CD4-positive, alpha-beta memory T cell (primary cell): ENCODE measurements at regions not wholly inside any gene's neighbourhood (a gene's known extent, or its start where the extent isn't known, plus 50 kb on each side); places are given as distances from the start of the nearest gene placed in this dataset.
"Not testable (repeated sequence)": the region's sequence is repeated elsewhere in the genome, so short reads cannot be mapped to it uniquely, and the experiment has no call there.

Experiments used
- CTCF ChIA-PET: fragments of 350-600 bp; sonication (Branson Sonifier 250); formaldehyde crosslinking; loops from one replicate; lab custom pipeline; 2021; ENCODE audit warnings: inconsistent platforms; ENCODE audit not compliant: partially characterized antibody; lab: Charles Lee
- POLR2A ChIA-PET: fragments of 350-600 bp; sonication (Branson Sonifier 250); formaldehyde crosslinking; loops from one replicate; lab custom pipeline; 2021; ENCODE audit not compliant: partially characterized antibody; lab: Charles Lee
- DNase-seq, 5 donors: peaks; one replicate each; pipeline versions ENCODE4 v3.0.0 to v3.0.0-alpha.2; 2020 to 2022; ENCODE audit warnings: mixed read lengths in 1 of 5
- H3K27ac ChIP-seq: one replicate; pipeline ENCODE4 v1.7.0; 2013; ENCODE audit warnings: low read depth, low read length
- H3K27me3 ChIP-seq: 2 replicates; pipeline ENCODE4 v1.7.0; 2013; ENCODE audit warnings: mild to moderate bottlenecking, low read length, moderate library complexity; ENCODE audit not compliant: insufficient read depth
- H3K36me3 ChIP-seq: 2 replicates; pipeline ENCODE4 v1.7.0; 2013; ENCODE audit warnings: mild to moderate bottlenecking, low read length, moderate library complexity; ENCODE audit not compliant: insufficient read depth
- H3K4me1 ChIP-seq: 2 replicates; pipeline ENCODE4 v1.7.0; 2013; ENCODE audit warnings: mild to moderate bottlenecking, low read length, moderate library complexity; ENCODE audit not compliant: insufficient read depth
- H3K4me3 ChIP-seq, 2 donors: one replicate each; pipeline ENCODE4 v1.7.0; 2013; ENCODE audit warnings: low read length in 2 of 2, mild to moderate bottlenecking in 1 of 2
- H3K9me3 ChIP-seq, 2 donors: one replicate each; pipeline ENCODE4 v1.7.0; 2013; ENCODE audit warnings: low read length in 2 of 2, control low read depth in 1 of 2; ENCODE audit not compliant: control insufficient read depth in 1 of 2
- H3K27ac Mint-ChIP-seq, 7 donors: one replicate each; pipeline ENCODE4 v1.8.0; 2020 to 2021; ENCODE audit warnings: mixed read lengths in 7 of 7, mild to moderate bottlenecking in 6 of 7, inconsistent platforms in 3 of 7, moderate library complexity in 3 of 7
- H3K27me3 Mint-ChIP-seq, 2 donors: one replicate each; pipeline ENCODE4 v1.8.0; 2020 to 2021; ENCODE audit warnings: mixed read lengths in 2 of 2
- H3K36me3 Mint-ChIP-seq, 2 donors: one replicate each; pipeline ENCODE4 v1.8.0; 2020 to 2021; ENCODE audit warnings: mixed read lengths in 2 of 2, inconsistent platforms in 1 of 2, mild to moderate bottlenecking in 1 of 2
- H3K4me1 Mint-ChIP-seq, 4 donors: one replicate each; pipeline ENCODE4 v1.8.0; 2020 to 2021; ENCODE audit warnings: mixed read lengths in 4 of 4, mild to moderate bottlenecking in 1 of 4
- H3K4me3 Mint-ChIP-seq, 8 donors: one replicate each; pipeline ENCODE4 v1.8.0; 2020 to 2021; ENCODE audit warnings: mixed read lengths in 8 of 8, mild to moderate bottlenecking in 7 of 8, moderate library complexity in 6 of 8, inconsistent platforms in 3 of 8
- H3K9me3 Mint-ChIP-seq, 8 donors: one replicate each; pipeline ENCODE4 v1.8.0; 2020 to 2021; ENCODE audit warnings: mixed read lengths in 8 of 8, mild to moderate bottlenecking in 5 of 8, inconsistent platforms in 3 of 8, moderate library complexity in 1 of 8
- intact Hi-C: fragments of 100-400 bp; cut with micrococcal nuclease; formaldehyde crosslinking; loops from one replicate; pipeline ENCODE4 v1.15.1; 2023

DNA sequence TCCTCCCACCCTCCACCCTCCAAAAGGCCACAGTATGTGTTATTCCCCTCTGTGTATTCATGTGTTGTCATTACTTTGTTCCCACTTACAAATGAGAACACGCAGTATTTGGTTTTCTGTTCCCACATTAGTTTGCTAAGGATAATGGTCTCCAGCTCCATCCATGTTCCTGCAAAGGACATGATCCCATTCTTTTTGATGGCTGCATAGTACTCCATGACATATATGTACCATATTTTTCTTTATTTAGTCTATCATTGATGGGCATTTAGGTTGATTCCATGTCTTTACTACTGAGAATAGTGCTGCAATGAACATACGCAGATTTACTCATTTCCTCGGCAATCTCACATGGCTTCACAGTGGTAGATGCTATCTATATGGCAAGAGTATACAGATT lies 453.6 kb upstream of the CFAP20DC start:
- DNase-seq = no peak
- ChIA-PET POLR2A (no interaction called here), CTCF (no interaction called here)
- Mint-ChIP-seq H3K36me3 (no peaks in the 10 kb centered on the region), H3K4me1 (no peaks in the 10 kb centered on the region), H3K27ac (no peak overlapping the region), H3K27me3 (peaks cover 0 to 1% of the 10 kb centered on the region in 2 donors), H3K4me3 (no peak overlapping the region), H3K9me3 (peaks cover 0 to 2% (median 0%) of the 10 kb centered on the region in 8 donors)
- H3K9me3 ChIP-seq = no peaks in the 10 kb centered on the region
- H3K4me1 ChIP-seq = no peaks in the 10 kb centered on the region
- H3K36me3 ChIP-seq = no peaks in the 10 kb centered on the region
- no peaks in the 10 kb centered on the region for H3K27me3 ChIP-seq
- intact Hi-C loops = no loop called here
- no peak overlapping the region for H3K4me3 ChIP-seq
- no peak overlapping the region for H3K27ac ChIP-seq

DNA sequence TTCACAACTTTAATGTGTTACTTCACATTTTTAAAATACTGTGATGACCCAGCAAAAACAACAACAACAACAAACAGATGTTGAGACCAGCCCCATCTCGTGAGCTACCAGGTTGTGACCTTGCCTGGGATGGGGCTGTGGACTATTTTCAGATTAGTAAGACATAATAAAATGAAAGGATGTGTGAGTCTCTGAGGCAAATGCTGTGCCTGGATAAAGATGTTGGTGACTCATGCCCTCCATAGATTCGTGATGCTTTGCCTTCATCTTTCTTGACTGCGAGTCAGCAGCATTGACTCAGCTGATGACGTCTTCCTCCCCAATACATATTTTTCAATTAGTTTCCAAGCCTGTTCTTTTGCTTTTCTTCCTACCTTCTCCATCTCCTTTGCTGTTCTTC lies 453.0 kb upstream of the CFAP20DC start:
- Histone ChIP-seq H3K27me3 (no peaks in the 10 kb centered on the region), H3K9me3 (no peaks in the 10 kb centered on the region), H3K36me3 (no peaks in the 10 kb centered on the region), H3K4me1 (no peaks in the 10 kb centered on the region), H3K4me3 (no peak overlapping the region), H3K27ac (no peak overlapping the region)
- Mint-ChIP-seq H3K9me3 (peaks cover 0 to 4% (median 0%) of the 10 kb centered on the region in 8 donors), H3K36me3 (no peaks in the 10 kb centered on the region), H3K27me3 (peaks cover 0 to 1% of the 10 kb centered on the region in 2 donors), H3K4me3 (no peak overlapping the region), H3K4me1 (no peaks in the 10 kb centered on the region), H3K27ac (no peak overlapping the region)
- DNase-seq = peak in 1 of 5 donors; percentile 40
- intact Hi-C loops = no loop called here
- ChIA-PET POLR2A (interaction anchor here (0.6 kb wide), 1 partner anchor 212 kb away, joined by 3 read pairs; no protein-coding TSS in a partner anchor), CTCF (interaction anchor here (0.6 kb wide), 1 partner anchor 1815 kb away, joined by 3 read pairs; no protein-coding TSS in a partner anchor)

DNA sequence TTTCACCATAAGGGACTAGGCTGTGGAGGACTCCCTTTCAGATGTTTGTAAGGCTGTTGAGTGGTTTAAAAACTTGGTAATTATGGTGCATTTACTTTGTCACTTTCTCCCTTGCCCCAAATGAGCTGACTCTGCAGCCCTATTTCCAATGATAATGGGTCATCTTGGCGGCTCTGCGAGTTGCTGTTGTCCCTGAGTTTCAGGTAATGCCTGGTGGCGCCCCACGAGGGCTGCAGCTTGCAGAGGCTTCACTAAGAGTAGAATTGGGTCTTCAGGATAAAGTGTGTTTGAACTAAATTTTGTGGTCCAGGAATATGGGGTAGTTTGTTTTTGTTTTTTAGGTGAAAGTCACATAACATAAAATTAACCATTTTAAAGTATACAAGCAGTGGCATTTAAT lies 450.1 kb upstream of the CFAP20DC start:
- Mint-ChIP-seq H3K9me3 (peaks cover 0 to 6% (median 0%) of the 10 kb centered on the region in 8 donors), H3K4me3 (no peak overlapping the region), H3K4me1 (no peaks in the 10 kb centered on the region), H3K36me3 (no peaks in the 10 kb centered on the region), H3K27ac (no peak overlapping the region), H3K27me3 (peaks cover 0 to 1% of the 10 kb centered on the region in 2 donors)
- Histone ChIP-seq H3K9me3 (no peaks in the 10 kb centered on the region), H3K4me3 (no peak overlapping the region), H3K4me1 (no peaks in the 10 kb centered on the region), H3K27me3 (no peaks in the 10 kb centered on the region), H3K36me3 (no peaks in the 10 kb centered on the region), H3K27ac (no peak overlapping the region)
- ChIA-PET POLR2A (no interaction called here), CTCF (no interaction called here)
- no peak for DNase-seq
- intact Hi-C loops = no loop called here

DNA sequence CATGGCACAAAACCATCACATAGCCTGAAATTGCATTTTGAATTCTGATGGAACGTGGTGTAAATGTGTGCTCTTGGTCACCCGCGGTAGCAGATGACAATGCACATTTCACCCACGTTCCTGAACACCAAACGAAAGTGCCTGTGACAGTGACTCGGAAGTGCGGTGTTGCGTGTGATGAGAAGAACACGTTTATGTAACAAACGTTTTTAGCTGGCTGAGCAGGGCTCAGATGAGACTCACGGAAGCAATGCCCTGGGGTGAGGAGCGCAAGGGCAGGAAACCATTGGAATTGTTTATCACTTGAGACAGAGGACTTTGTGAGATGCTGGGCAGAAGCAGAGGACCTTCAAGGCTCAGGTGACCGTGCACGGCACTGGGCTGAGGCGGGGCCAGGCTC lies 449.2 kb upstream of the CFAP20DC start:
- Mint-ChIP-seq H3K4me3 (no peak overlapping the region), H3K36me3 (no peaks in the 10 kb centered on the region), H3K27me3 (peaks cover 0 to 1% of the 10 kb centered on the region in 2 donors), H3K4me1 (no peaks in the 10 kb centered on the region), H3K9me3 (peaks cover 0 to 6% (median 0%) of the 10 kb centered on the region in 8 donors), H3K27ac (peak overlapping the region in 1 of 7 donors; percentile 42)
- no peak for DNase-seq
- no peak overlapping the region for H3K4me3 ChIP-seq
- no peaks in the 10 kb centered on the region for H3K36me3 ChIP-seq
- intact Hi-C loops = no loop called here
- H3K4me1 ChIP-seq = no peaks in the 10 kb centered on the region
- H3K9me3 ChIP-seq = no peaks in the 10 kb centered on the region
- ChIA-PET POLR2A (no interaction called here), CTCF (no interaction called here)
- H3K27me3 ChIP-seq = no peaks in the 10 kb centered on the region
- H3K27ac ChIP-seq = no peak overlapping the region

DNA sequence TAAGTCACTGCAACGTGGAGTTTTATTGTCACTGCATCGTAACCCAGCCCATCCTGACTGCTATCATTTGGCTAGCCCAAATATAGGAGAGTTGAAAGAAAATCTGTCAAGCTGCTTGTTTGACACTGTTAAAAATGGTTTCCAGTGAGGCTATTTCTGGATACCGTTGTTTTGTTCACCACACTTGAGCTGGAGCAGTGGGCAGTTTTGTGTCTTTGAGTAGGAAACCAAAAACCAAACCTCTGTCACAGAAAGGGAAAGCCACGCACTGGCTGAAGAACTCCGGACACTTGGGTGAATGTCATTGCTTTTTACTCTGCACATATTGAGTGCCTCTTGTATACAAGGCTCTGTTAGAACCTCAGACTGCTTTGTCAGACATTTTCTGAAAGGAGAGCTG lies 446.4 kb upstream of the CFAP20DC start:
- Histone ChIP-seq H3K27me3 (no peaks in the 10 kb centered on the region), H3K27ac (no peak overlapping the region), H3K4me1 (no peaks in the 10 kb centered on the region), H3K36me3 (no peaks in the 10 kb centered on the region), H3K4me3 (no peak overlapping the region), H3K9me3 (no peaks in the 10 kb centered on the region)
- ChIA-PET POLR2A (no interaction called here), CTCF (no interaction called here)
- Mint-ChIP-seq H3K27me3 (no peaks in the 10 kb centered on the region), H3K4me3 (no peak overlapping the region), H3K36me3 (no peaks in the 10 kb centered on the region), H3K4me1 (no peaks in the 10 kb centered on the region), H3K27ac (no peak overlapping the region), H3K9me3 (peaks cover 0 to 3% (median 0%) of the 10 kb centered on the region in 8 donors)
- intact Hi-C loops = no loop called here
- no peak for DNase-seq

DNA sequence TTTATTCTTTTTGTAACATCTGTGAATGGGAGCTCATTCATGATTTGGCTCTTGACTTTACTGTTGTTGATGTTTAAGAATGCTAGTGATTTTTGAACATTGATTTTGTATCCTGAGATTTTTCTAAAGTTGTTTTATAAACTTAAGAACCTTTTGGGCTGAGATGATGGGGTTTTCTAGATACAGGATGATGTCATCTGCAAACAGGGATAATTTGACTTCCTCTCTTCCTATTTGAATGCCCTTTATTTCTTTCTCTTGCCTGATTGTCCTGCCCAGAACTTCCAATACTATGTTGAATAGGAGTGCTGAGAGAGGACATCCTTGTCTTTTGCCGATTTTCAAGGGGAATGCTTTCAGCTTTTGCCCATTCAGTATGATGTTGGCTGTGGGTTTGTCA lies 445.1 kb upstream of the CFAP20DC start:
- CTCF ChIA-PET = not testable (repeated sequence)

DNA sequence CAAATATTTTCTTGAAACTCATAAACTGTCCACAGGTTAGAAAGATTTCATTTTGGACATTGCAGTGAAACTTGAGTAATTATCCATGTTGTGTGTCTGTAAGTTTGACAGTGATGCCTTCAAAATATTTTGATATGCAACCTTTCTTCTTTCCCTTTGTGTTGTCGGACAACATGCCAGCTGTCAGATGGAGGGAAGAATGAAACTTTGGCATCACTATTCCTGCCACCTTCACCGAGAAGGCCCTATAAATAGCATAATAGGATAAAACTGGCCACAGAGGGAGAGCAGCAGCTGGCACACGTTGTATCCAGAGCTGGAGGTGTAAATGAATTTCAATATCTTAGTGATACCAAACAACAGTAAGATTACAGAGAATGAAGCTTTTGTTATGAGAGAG lies 436.7 kb upstream of the CFAP20DC start:
- POLR2A ChIA-PET = no interaction called here
- no peak overlapping the region for H3K27ac ChIP-seq
- H3K4me1 Mint-ChIP-seq = peaks cover 0 to 24% (median 7%) of the 10 kb centered on the region in 4 donors

More for the DNA sequence above, 445.1 kb upstream of the CFAP20DC start:
- DNase-seq, H3K4me1 ChIP-seq, H3K27me3 Mint-ChIP-seq, H3K4me3 Mint-ChIP-seq, POLR2A ChIA-PET, H3K27ac ChIP-seq, H3K9me3 Mint-ChIP-seq, H3K36me3 Mint-ChIP-seq, intact Hi-C loops, H3K4me3 ChIP-seq, H3K9me3 ChIP-seq, H3K36me3 ChIP-seq, H3K27ac Mint-ChIP-seq, H3K4me1 Mint-ChIP-seq, H3K27me3 ChIP-seq: not testable (repeated sequence)

DNA sequence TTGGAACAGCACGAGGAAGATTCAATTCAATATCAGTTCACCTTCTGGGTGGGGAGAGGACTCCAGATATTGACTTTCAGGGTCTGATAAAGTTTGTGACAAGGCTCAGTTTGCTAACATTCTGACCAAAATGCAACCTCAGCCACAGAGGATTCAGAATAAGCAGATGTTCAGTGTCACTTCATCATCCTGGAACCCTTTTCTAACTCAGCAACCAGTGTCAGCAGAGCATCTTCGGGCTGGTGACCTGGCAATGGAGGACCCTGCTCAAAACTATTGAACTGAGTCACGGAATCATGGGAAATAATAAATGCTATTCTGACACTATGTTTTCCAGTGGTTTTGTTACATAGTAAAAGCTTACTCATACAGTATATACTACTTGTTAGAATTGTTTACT lies 433.4 kb upstream of the CFAP20DC start:
- Histone ChIP-seq H3K4me1 (peaks cover 12% of the 10 kb centered on the region), H3K36me3 (no peaks in the 10 kb centered on the region), H3K27ac (no peak overlapping the region), H3K4me3 (no peak overlapping the region), H3K27me3 (no peaks in the 10 kb centered on the region), H3K9me3 (no peaks in the 10 kb centered on the region)
- Mint-ChIP-seq H3K4me3 (no peak overlapping the region), H3K27me3 (no peaks in the 10 kb centered on the region), H3K27ac (no peak overlapping the region), H3K4me1 (peaks cover 9 to 38% (median 14%) of the 10 kb centered on the region in 4 donors), H3K36me3 (no peaks in the 10 kb centered on the region), H3K9me3 (no peaks in the 10 kb centered on the region)
- intact Hi-C loops = no loop called here
- no peak for DNase-seq
- POLR2A ChIA-PET = no interaction called here
- CTCF ChIA-PET = no interaction called here

More for the DNA sequence above, 436.7 kb upstream of the CFAP20DC start:
- Mint-ChIP-seq H3K27me3 (no peaks in the 10 kb centered on the region), H3K4me3 (no peak overlapping the region), H3K9me3 (no peaks in the 10 kb centered on the region), H3K27ac (no peak overlapping the region), H3K36me3 (no peaks in the 10 kb centered on the region)
- no peaks in the 10 kb centered on the region for H3K36me3 ChIP-seq
- DNase-seq = no peak
- H3K4me1 ChIP-seq = no peaks in the 10 kb centered on the region
- H3K9me3 ChIP-seq = no peaks in the 10 kb centered on the region
- intact Hi-C loops = no loop called here
- H3K27me3 ChIP-seq = no peaks in the 10 kb centered on the region
- no peak overlapping the region for H3K4me3 ChIP-seq
- CTCF ChIA-PET = no interaction called here
